WTC11 (cell line): ENCODE measurements at regions not wholly inside any gene's neighbourhood (a gene's known extent, or its start where the extent isn't known, plus 50 kb on each side); places are given as distances from the start of the nearest gene placed in this dataset.

ENCODE experiments used
- ATAC-seq: fragments of 200-7000 bp; cut with Tn5 transposase; 2 replicates; pipeline ENCODE4 v1.10.0; 2021; ENCODE audit warnings: mild to moderate bottlenecking, moderate library complexity
- CTCF ChIA-PET: fragments of 300-600 bp; sonication (Branson Sonifier 250); formaldehyde crosslinking; loops from one replicate; lab custom pipeline; 2021; ENCODE audit warnings: antibody characterized with exemption; lab: Charles Lee
- POLR2A ChIA-PET: fragments of 350-600 bp; sonication (Branson Sonifier 250); formaldehyde crosslinking; loops from one replicate; lab custom pipeline; 2021; ENCODE audit warnings: antibody characterized with exemption; lab: Charles Lee
- DNase-seq: peaks from one replicate; pipeline ENCODE4 v3.0.0; 2021; ENCODE audit warnings: low spot score
- H3K27ac Mint-ChIP-seq: 2 replicates; pipeline ENCODE4 v1.8.0; 2021; ENCODE audit warnings: mixed read lengths
- H3K27me3 Mint-ChIP-seq: 2 replicates; pipeline ENCODE4 v1.8.0; 2021; ENCODE audit warnings: low read depth, mild to moderate bottlenecking, moderate library complexity, mixed read lengths
- H3K36me3 Mint-ChIP-seq: 2 replicates; pipeline ENCODE4 v1.8.0; 2021; ENCODE audit warnings: mixed read lengths
- H3K4me1 Mint-ChIP-seq: 2 replicates; pipeline ENCODE4 v1.8.0; 2022; ENCODE audit warnings: mixed read lengths
- H3K4me3 Mint-ChIP-seq: 2 replicates; pipeline ENCODE4 v1.8.0; 2021; ENCODE audit warnings: mild to moderate bottlenecking, moderate library complexity, mixed read lengths
- H3K9me3 Mint-ChIP-seq: 2 replicates; pipeline ENCODE4 v1.8.0; 2021; ENCODE audit warnings: mixed read lengths
- CREM ChIP-seq: sonication (generic); formaldehyde crosslinking; IDR thresholded peaks from 2 replicates; pipeline ENCODE4 v1.8.1; 2022; ENCODE audit warnings: mild to moderate bottlenecking, missing genetic modification reagents, moderate library complexity
- ELF4 ChIP-seq: sonication (generic); formaldehyde crosslinking; IDR thresholded peaks from 2 replicates; pipeline ENCODE4 v1.8.1; 2022; ENCODE audit warnings: low read depth, mild to moderate bottlenecking, moderate library complexity, missing genetic modification reagents
- FOXJ3 ChIP-seq: sonication (generic); formaldehyde crosslinking; IDR thresholded peaks from 2 replicates; pipeline ENCODE4 v1.9.0; 2021; ENCODE audit warnings: missing genetic modification reagents, mild to moderate bottlenecking, borderline replicate concordance
- HMGA2 ChIP-seq: fragments of 250-450 bp; sonication (Bioruptor Pico); IDR thresholded peaks from 2 replicates; pipeline ENCODE4 v1.4.0; 2021; ENCODE audit warnings: mild to moderate bottlenecking, moderate library complexity
- MXD4 ChIP-seq: fragments of 250-450 bp; sonication (Bioruptor Pico); IDR thresholded peaks from 2 replicates; pipeline ENCODE4 v1.8.0; 2021; ENCODE audit warnings: mild to moderate bottlenecking, moderate library complexity, borderline replicate concordance
- NFATC4 ChIP-seq: fragments of 250-450 bp; sonication (Bioruptor Pico); IDR thresholded peaks from 2 replicates; pipeline ENCODE4 v1.9.0; 2021; ENCODE audit warnings: mild to moderate bottlenecking
- NR3C1 ChIP-seq: sonication (generic); formaldehyde crosslinking; conservative IDR thresholded peaks from 2 replicates; pipeline ENCODE4 v1.8.1; 2023; ENCODE audit warnings: low read depth, mild to moderate bottlenecking, missing genetic modification reagents
- PRRX2 ChIP-seq: fragments of 250-450 bp; sonication (Bioruptor Pico); IDR thresholded peaks from 2 replicates; pipeline ENCODE4 v1.8.0; 2021; ENCODE audit warnings: mild to moderate bottlenecking
- SOX15 ChIP-seq: fragments of 250-450 bp; sonication (Bioruptor Pico); IDR thresholded peaks from 2 replicates; pipeline ENCODE4 v1.9.0; 2021; ENCODE audit warnings: mild to moderate bottlenecking
- TEAD1 ChIP-seq: sonication (generic); formaldehyde crosslinking; IDR thresholded peaks from 2 replicates; pipeline ENCODE4 v1.8.0; 2022; ENCODE audit warnings: mild to moderate bottlenecking, missing genetic modification reagents
- ZNF219 ChIP-seq: sonication (generic); formaldehyde crosslinking; IDR thresholded peaks from 2 replicates; pipeline ENCODE4 v1.8.0; 2023; ENCODE audit warnings: missing genetic modification reagents, mild to moderate bottlenecking, borderline replicate concordance
- TF ChIP-seq, protein P1 (sequence below): sonication (generic); formaldehyde crosslinking; IDR thresholded peaks from 2 replicates; pipeline ENCODE4 v1.8.0; 2023; ENCODE audit warnings: mild to moderate bottlenecking, missing genetic modification reagents
- TF ChIP-seq, protein P2 (sequence below): sonication (generic); formaldehyde crosslinking; IDR thresholded peaks from 2 replicates; pipeline ENCODE4 v1.8.0; 2023; ENCODE audit warnings: missing genetic modification reagents, mild to moderate bottlenecking, borderline replicate concordance
- TF ChIP-seq, protein P3 (sequence below): sonication (generic); formaldehyde crosslinking; conservative IDR thresholded peaks from 2 replicates; pipeline ENCODE4 v1.8.1; 2022; ENCODE audit warnings: mild to moderate bottlenecking, missing genetic modification reagents
- TF ChIP-seq, protein P4 (sequence below): fragments of 250-450 bp; sonication (Bioruptor Pico); IDR thresholded peaks from 2 replicates; pipeline ENCODE4 v1.9.0; 2021; ENCODE audit warnings: mild to moderate bottlenecking
- TF ChIP-seq, protein P5 (sequence below): fragments of 250-450 bp; sonication (Bioruptor Pico); IDR thresholded peaks from 2 replicates; pipeline ENCODE4 v1.9.0; 2021; ENCODE audit warnings: mild to moderate bottlenecking

DNA sequence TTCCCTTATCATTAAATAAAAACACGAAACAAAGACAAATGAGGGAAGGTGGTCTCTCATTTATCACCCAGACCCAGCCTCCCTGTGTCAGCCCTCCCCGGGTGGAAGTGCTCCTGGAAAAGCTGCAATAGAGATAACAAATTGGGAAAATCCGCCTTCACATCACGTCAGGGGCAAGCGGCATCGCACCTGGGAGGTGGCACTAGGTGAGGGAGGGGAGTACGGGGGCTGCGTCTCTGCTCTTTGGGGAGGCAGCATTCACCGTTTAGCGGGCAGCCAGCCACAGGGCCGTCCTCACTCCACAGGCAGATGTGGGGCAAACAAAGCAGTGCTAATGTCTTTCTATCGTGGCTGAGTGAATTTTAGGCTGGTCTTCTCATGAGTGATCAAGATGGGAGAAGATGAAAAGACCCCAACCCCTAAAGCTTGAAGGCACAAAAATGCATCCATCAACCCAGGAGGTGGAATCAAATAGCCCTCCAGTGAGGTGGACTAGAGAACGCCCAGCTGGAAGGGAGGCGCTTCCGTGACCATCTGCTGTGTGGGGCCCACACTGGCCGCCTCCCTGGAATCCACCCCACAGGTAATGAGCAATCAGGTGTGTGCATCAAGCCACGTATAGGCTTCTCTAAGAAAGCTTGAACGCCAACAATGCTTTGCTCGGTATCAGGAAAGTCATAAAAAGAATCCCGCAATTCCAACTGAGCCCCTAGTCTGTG lies 629.5 kb downstream of the BRD1 start:
- Mint-ChIP-seq H3K4me1 (peaks cover 19% of the 10 kb centered on the region), H3K9me3 (no peaks in the 10 kb centered on the region), H3K36me3 (no peaks in the 10 kb centered on the region), H3K27ac (no peak overlapping the region), H3K27me3 (no peaks in the 10 kb centered on the region), H3K4me3 (no peak overlapping the region)
- ATAC-seq (no peak), DNase-seq (peak; percentile 8)
- POLR2A ChIA-PET: no interaction called here
- TF ChIP-seq PRRX2 (CRISPR knock-in tag) (no peak), FOXJ3 (CRISPR knock-in tag) (no peak), ZNF219 (CRISPR knock-in tag) (no peak), CREM (no peak), SOX15 (CRISPR knock-in tag) (no peak), MXD4 (no peak), TEAD1 (CRISPR knock-in tag) (no peak), HMGA2 (CRISPR knock-in tag) (no peak), NR3C1 (CRISPR knock-in tag) (no peak), NFATC4 (CRISPR knock-in tag) (no peak), ELF4 (no peak)
- TF ChIP-seq, protein P1, sequence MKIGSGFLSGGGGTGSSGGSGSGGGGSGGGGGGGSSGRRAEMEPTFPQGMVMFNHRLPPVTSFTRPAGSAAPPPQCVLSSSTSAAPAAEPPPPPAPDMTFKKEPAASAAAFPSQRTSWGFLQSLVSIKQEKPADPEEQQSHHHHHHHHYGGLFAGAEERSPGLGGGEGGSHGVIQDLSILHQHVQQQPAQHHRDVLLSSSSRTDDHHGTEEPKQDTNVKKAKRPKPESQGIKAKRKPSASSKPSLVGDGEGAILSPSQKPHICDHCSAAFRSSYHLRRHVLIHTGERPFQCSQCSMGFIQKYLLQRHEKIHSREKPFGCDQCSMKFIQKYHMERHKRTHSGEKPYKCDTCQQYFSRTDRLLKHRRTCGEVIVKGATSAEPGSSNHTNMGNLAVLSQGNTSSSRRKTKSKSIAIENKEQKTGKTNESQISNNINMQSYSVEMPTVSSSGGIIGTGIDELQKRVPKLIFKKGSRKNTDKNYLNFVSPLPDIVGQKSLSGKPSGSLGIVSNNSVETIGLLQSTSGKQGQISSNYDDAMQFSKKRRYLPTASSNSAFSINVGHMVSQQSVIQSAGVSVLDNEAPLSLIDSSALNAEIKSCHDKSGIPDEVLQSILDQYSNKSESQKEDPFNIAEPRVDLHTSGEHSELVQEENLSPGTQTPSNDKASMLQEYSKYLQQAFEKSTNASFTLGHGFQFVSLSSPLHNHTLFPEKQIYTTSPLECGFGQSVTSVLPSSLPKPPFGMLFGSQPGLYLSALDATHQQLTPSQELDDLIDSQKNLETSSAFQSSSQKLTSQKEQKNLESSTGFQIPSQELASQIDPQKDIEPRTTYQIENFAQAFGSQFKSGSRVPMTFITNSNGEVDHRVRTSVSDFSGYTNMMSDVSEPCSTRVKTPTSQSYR: no peak
- TF ChIP-seq, protein P2, sequence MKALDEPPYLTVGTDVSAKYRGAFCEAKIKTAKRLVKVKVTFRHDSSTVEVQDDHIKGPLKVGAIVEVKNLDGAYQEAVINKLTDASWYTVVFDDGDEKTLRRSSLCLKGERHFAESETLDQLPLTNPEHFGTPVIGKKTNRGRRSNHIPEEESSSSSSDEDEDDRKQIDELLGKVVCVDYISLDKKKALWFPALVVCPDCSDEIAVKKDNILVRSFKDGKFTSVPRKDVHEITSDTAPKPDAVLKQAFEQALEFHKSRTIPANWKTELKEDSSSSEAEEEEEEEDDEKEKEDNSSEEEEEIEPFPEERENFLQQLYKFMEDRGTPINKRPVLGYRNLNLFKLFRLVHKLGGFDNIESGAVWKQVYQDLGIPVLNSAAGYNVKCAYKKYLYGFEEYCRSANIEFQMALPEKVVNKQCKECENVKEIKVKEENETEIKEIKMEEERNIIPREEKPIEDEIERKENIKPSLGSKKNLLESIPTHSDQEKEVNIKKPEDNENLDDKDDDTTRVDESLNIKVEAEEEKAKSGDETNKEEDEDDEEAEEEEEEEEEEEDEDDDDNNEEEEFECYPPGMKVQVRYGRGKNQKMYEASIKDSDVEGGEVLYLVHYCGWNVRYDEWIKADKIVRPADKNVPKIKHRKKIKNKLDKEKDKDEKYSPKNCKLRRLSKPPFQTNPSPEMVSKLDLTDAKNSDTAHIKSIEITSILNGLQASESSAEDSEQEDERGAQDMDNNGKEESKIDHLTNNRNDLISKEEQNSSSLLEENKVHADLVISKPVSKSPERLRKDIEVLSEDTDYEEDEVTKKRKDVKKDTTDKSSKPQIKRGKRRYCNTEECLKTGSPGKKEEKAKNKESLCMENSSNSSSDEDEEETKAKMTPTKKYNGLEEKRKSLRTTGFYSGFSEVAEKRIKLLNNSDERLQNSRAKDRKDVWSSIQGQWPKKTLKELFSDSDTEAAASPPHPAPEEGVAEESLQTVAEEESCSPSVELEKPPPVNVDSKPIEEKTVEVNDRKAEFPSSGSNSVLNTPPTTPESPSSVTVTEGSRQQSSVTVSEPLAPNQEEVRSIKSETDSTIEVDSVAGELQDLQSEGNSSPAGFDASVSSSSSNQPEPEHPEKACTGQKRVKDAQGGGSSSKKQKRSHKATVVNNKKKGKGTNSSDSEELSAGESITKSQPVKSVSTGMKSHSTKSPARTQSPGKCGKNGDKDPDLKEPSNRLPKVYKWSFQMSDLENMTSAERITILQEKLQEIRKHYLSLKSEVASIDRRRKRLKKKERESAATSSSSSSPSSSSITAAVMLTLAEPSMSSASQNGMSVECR (CRISPR knock-in tag): no peak
- TF ChIP-seq, protein P3, sequence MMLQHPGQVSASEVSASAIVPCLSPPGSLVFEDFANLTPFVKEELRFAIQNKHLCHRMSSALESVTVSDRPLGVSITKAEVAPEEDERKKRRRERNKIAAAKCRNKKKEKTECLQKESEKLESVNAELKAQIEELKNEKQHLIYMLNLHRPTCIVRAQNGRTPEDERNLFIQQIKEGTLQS: no peak
- TF ChIP-seq, protein P4, sequence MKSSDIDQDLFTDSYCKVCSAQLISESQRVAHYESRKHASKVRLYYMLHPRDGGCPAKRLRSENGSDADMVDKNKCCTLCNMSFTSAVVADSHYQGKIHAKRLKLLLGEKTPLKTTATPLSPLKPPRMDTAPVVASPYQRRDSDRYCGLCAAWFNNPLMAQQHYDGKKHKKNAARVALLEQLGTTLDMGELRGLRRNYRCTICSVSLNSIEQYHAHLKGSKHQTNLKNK (CRISPR knock-in tag): no peak
- TF ChIP-seq, protein P5, sequence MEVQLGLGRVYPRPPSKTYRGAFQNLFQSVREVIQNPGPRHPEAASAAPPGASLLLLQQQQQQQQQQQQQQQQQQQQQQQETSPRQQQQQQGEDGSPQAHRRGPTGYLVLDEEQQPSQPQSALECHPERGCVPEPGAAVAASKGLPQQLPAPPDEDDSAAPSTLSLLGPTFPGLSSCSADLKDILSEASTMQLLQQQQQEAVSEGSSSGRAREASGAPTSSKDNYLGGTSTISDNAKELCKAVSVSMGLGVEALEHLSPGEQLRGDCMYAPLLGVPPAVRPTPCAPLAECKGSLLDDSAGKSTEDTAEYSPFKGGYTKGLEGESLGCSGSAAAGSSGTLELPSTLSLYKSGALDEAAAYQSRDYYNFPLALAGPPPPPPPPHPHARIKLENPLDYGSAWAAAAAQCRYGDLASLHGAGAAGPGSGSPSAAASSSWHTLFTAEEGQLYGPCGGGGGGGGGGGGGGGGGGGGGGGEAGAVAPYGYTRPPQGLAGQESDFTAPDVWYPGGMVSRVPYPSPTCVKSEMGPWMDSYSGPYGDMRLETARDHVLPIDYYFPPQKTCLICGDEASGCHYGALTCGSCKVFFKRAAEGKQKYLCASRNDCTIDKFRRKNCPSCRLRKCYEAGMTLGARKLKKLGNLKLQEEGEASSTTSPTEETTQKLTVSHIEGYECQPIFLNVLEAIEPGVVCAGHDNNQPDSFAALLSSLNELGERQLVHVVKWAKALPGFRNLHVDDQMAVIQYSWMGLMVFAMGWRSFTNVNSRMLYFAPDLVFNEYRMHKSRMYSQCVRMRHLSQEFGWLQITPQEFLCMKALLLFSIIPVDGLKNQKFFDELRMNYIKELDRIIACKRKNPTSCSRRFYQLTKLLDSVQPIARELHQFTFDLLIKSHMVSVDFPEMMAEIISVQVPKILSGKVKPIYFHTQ (CRISPR knock-in tag): no peak
- CTCF ChIA-PET: interaction anchor here (0.9 to 1.9 kb wide), 4 partner anchors 52 to 152 kb away, joined by 3 to 12 read pairs (median 5); no protein-coding TSS in a partner anchor
